AG08395 (cell line): ENCODE measurements at regions not wholly inside any gene's neighbourhood (a gene's known extent, or its start where the extent isn't known, plus 50 kb on each side); places are given as distances from the start of the nearest gene placed in this dataset.
"Not testable (repeated sequence)": the region's sequence is repeated elsewhere in the genome, so short reads cannot be mapped to it uniquely, and the experiment has no call there.

Experiments
- DNase-seq: peaks from one replicate; pipeline ENCODE4 v3.0.0; 2012; ENCODE audit warnings: mixed read lengths, low spot score

- DNase-seq: no peak
Measured at GRCh38 chr3:182138393-182138792, 426.7 kb downstream of the SOX2 start.

- no peak for DNase-seq
Measured at GRCh38 chr3:182139627-182140357, 428.1 kb downstream of the SOX2 start.

GRCh38 chr3:182142928-182143327 is 431.2 kb downstream of the SOX2 start:
- no peak for DNase-seq

GRCh38 chr3:182143903-182144302 is 432.2 kb downstream of the SOX2 start:
- no peak for DNase-seq

GRCh38 chr3:182148360-182148759 is 436.6 kb downstream of the SOX2 start:
- DNase-seq: no peak

DNA sequence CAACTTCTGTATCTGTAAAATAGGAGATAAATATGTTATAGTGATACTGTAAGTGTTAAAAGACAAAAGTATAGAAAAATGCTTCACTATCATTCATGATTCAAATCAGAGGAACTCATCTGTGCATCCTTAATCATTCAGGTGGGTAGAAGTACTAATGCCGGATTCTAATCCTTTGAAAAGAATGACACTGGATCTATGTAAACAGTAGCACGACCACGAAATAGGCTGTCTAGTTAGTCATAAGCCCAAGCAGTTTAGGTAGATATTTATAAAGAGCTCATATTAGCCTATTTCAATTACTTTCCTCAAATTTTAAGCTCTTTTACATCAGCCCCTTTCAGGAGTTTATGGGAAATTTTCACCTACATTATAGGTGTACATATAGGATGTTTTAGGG is 437.9 kb downstream of the SOX2 start:
- DNase-seq: no peak

DNA sequence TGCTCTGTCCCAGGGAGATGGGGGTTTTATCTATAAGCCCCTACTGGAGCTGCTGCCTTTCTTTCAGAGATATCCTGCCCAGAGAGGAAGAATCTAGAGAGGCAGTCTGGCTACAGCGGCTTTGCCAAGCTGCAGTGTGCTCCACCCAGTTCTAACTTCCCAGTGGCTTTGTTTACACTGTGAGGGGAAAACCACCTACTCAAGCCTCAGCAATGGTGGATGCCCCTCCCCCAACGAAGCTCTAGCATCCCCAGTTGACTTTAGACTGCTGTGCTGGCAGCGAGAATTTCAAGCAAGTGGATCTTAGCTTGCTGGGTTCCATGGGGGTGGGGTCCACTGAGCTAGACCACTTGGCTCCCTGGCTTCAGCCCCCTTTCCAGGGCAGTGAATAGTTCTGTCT is 444.6 kb downstream of the SOX2 start:
- not testable (repeated sequence) for DNase-seq

- DNase-seq: no peak
Measured at GRCh38 chr3:182165234-182165633, 453.5 kb downstream of the SOX2 start.

- no peak for DNase-seq
Measured at GRCh38 chr3:182172534-182172933, 460.8 kb downstream of the SOX2 start.

DNA sequence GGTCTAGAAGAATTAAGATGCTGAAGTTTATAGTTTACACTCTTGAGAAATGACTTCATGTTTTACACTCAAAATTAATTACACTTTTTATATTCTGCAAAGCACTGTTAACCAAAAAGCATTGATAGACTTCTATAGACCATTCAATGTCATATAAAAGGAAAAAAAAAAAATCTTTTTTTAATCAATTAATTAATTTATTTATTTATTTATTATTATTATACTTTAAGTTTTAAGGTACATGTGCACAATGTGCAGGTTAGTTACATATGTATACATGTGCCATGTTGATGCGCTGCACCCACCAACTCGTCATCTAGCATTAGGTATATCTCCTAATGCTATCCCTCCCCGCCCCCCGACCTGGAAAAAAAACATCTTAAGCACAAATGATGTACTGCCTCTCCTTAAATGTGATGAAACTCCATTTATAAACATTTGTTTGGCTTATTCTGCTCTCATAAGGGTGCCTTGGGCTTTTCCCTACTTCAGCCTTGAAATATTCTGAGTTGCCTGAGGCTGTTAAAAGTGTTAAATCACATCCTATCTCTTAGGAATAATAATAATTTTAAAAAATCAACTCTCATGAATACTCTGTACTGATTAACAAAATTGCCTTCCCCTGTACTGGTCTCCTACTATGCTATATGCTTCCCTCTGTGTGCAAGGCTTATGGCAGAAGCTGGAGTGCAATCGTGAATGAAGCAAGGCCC is 466.9 kb downstream of the SOX2 start:
- no peak for DNase-seq

DNA sequence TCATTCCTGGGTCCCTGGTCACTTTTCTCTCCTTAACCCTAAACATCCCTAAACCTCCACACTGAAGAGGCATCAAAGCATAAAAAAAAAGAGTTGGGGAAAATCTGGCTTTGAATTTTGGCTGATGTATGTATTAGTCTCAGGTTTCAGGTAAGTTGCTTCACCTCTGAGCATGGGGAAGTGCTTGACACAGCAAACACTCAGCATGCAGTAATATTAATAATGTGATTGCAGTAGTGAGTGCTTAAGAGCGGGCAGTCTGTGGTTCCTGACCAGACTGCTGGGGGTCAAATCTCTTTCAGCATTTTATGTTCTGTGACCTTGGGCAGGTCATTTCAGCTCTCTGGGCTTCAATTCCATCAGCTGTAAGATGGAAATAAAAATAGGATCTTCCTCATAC is 467.9 kb downstream of the SOX2 start:
- no peak for DNase-seq

DNA sequence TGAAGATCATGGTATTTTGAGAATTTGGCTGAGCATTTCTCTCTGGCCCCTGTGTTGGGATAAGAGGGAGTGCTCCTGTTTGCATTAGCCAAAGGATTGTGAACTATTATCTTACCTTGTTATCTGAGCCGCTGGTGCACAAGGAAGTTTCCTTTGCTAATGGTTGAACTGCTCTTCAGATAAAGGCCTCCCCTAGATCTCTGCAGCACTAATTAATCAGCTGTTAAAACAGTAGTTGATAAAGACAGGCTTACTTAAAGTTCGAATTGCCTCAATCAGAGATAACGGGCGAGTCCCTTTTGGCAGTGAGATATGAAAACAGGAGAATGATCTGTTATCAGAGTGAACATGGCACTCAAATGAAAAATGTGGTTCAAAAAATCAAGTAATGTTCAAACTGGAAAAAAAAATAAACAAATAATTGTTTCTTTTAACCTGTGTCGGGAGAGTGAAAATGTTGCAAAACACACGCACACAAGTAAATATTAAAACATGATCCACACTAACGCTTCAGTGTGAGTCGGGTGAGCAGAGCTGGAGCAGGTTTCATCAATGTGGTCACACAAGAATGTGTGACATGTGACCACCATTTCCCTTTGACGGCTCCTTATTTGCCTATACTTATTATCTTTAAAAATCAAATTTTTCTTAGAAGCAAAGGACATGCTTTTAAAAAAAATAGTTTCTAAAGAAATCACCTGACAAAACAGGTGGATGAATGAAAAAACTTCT is 469.1 kb downstream of the SOX2 start:
- no peak for DNase-seq

- DNase-seq: no peak
Measured at GRCh38 chr3:182182531-182182968, 470.8 kb downstream of the SOX2 start.

- DNase-seq: no peak
Measured at GRCh38 chr3:182183716-182184430, 472.1 kb downstream of the SOX2 start.

DNA sequence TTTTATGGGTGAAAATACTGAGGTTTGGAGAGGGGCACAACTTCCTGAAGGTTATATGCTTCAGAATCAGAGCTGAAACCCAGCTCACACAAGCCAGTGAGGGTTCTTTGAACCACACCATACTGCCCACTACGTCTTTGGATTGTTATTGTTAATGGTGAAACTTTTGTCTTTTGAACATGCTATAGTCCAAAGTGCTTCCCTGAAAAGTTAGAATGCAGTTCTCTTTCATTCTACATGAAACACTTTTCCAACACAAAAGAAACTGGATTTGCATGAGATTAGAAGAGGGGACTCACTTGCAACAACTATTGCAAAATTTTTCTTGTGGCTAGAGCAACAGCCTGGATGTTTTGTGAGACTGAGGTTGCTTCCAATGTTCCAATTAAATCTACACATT is 473.6 kb downstream of the SOX2 start:
- DNase-seq: no peak

GRCh38 chr3:182190056-182190455 is 478.3 kb downstream of the SOX2 start:
- DNase-seq: no peak

DNA sequence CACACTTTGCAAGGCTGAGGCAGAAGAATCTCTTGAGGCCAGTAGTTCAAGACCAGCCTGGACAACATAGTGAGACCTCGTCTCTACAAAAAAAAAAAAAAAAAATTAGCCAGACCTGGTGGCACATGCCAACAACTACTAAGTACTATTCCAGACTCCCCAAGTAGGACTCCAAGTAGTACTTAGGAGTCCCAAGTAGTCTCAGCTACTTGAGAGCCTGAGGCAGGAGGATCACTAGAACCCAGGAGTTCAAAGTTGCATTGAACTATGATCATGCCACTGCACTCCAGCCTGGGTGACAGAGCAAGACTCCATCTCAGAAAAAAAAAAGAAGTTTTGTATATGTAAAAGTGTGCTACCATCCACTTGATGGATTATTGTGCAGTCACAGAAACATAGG is 486.6 kb downstream of the SOX2 start:
- DNase-seq: no peak

- no peak for DNase-seq
Measured at GRCh38 chr3:182201456-182202168, 489.9 kb downstream of the SOX2 start.

DNA sequence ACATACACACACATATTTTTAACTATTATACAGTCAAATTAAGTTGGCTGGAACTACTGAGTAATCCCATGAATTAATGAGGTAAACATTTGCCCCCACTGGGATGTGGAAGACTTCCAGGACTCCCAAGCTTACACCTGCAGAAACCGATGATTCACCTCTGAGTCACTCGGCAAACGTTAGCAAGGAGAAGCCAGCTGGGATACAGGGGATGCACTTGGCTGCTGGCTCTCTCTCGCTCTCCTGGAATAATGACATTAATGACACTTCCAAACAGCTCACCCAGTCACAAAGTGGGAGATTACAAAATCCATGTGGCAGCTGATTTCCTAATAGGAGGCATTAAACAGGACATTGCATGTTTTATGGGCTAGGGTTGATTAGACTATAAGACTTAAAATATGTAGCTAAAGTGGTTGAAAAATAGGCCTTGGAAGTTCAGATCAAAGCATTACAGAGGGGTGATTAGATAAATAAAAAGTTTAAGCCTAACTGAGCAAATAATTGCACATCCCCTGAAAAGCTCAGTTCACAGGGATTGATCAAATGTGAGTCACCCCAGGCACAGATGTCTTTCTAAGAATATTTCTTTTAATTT is 500.9 kb downstream of the SOX2 start:
- DNase-seq: no peak

GRCh38 chr3:182214416-182214815 is 502.7 kb downstream of the SOX2 start:
- DNase-seq: no peak

- DNase-seq: no peak
Measured at GRCh38 chr3:182215881-182216280, 504.2 kb downstream of the SOX2 start.
